Prostate gland (tissue), 2 donors: ENCODE measurements at regions not wholly inside any gene's neighbourhood (a gene's known extent, or its start where the extent isn't known, plus 50 kb on each side); places are given as distances from the start of the nearest gene placed in this dataset.

Experiments
- DNase-seq: peaks from one replicate; pipeline ENCODE4 v3.0.0-alpha.2; 2019; ENCODE audit warnings: low spot score
- H3K27ac ChIP-seq, 2 donors: fragments of 200-600 bp; sonication (generic); 2 replicates each; pipeline ENCODE4 v1.5.1; 2017 to 2019
- H3K27me3 ChIP-seq: fragments of 200-600 bp; sonication (generic); replicated peaks from 2 replicates; pipeline ENCODE4 v1.5.1; 2019; ENCODE audit not compliant: insufficient read depth
- H3K36me3 ChIP-seq, 2 donors: fragments of 200-600 bp; sonication (generic); 1 replicate in 1 of 2; 2 replicates in 1 of 2; pipeline versions ENCODE4 v1.5.1 to v1.8.1; 2017 to 2019
- H3K4me1 ChIP-seq: fragments of 200-600 bp; sonication (generic); replicated peaks from 2 replicates; pipeline ENCODE4 v1.5.1; 2019
- H3K4me3 ChIP-seq, 2 donors: fragments of 200-600 bp; sonication (generic); 2 replicates each; pipeline ENCODE4 v1.5.1; 2017 to 2019
- H3K9me3 ChIP-seq: fragments of 200-600 bp; sonication (generic); 2 replicates; pipeline ENCODE4 v1.5.1; 2017
- CTCF ChIP-seq, 4 experiments: fragments of 200-600 bp in 2 of 4; fragments of 450-650 bp in 2 of 4; sonication (generic) in 2 of 4; IDR thresholded peaks; 1 replicate in 3 of 4; 2 replicates in 1 of 4; pipeline ENCODE4 v1.5.1; 2016 to 2019; ENCODE audit warnings: antibody characterized with exemption in 4 of 4, mild to moderate bottlenecking in 2 of 4, moderate library complexity in 2 of 4
- POLR2A ChIP-seq: fragments of 450-650 bp; IDR thresholded peaks from one replicate; pipeline ENCODE4 v1.6.1; 2016; ENCODE audit warnings: antibody characterized with exemption, mild to moderate bottlenecking
- POLR2AphosphoS5 ChIP-seq: sonication (generic); formaldehyde crosslinking; IDR thresholded peaks from one replicate; pipeline ENCODE4 v1.6.1; 2017; ENCODE audit warnings: antibody characterized with exemption
- WGBS: methylation state at CpG from one replicate; pipeline ENCODE4 v1.1.5; 2018; 5-methylcytosine and 5-hydroxymethylcytosine counted together
- intact Hi-C: fragments of 100-400 bp; cut with DNase I; formaldehyde crosslinking; loops from one replicate; pipeline ENCODE4 v1.14.2; 2022

DNA sequence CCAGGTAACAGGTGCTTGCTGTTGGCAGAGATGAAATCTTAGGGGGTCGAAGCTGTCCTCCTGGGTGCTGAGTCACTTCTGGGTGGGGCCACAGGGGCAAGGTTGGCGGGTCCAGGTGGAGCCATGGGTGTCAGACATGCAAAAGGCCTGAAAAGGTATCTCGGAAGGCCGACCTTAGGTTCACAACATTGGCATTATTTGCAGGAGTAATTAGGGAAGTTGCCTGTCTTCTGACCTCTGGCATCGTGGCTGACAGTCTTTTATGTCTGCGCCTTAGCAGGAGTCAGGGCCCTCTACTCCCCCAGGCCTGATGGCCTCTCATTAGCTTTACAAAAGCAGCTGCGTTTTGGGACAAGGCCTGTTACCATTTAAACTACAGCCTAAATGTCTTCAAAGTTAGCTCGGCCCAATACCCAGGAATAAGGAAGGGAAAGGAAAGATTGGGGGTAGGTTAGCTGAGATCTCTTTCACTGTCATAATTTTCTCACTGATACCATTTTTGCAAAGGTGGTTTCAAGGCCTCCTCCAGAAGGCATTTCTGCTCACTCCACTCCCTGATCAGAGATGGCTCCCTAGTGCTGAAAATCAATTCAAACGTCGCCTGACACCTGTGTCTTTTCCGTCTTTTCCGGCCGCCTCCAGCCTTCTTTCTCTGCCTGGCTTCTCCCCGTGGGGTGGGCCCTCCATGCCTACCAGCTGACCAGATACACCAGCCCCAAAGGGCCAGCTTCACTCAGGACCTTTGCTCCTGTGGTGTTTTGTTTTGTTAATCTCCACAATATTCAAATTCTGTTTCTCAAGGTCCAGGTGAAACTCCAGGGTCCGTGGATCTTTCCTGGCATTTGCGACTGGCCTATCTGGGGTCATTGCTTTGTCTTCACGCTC, 90.8 kb downstream of the RHOB start:
- Histone ChIP-seq H3K4me1 (peaks cover 12% of the 10 kb centered on the region), H3K36me3 (no peaks in the 10 kb centered on the region), H3K27ac (peak overlapping the region; percentile 77 to 80), H3K4me3 (no peak overlapping the region), H3K27me3 (no peaks in the 10 kb centered on the region), H3K9me3 (no peaks in the 10 kb centered on the region)
- intact Hi-C loops: loop anchor here (5.0 kb wide), 1 partner anchor 40 kb away; no protein-coding TSS in a partner anchor
- TF ChIP-seq POLR2A (no peak), CTCF (IDR thresholded peaks at IDR 0.05) (no peak), POLR2AphosphoS5 (no peak)
- DNase-seq: no peak
- WGBS: 92% methylated on average over 17 of the region's 17 CpGs

GRCh38 chr2:20538308-20539132, 91.6 kb downstream of the RHOB start:
- peaks cover 12% of the 10 kb centered on the region for H3K4me1 ChIP-seq
- H3K36me3 ChIP-seq: no peaks in the 10 kb centered on the region
- 79% methylated on average over 8 of the region's 8 CpGs for WGBS
- TF ChIP-seq CTCF (IDR thresholded peaks at IDR 0.05) (no peak), POLR2A (no peak), POLR2AphosphoS5 (no peak)
- peak overlapping the region; percentile 77 to 80 for H3K27ac ChIP-seq
- no peaks in the 10 kb centered on the region for H3K27me3 ChIP-seq
- intact Hi-C loops: loop anchor here (5.0 kb wide), 1 partner anchor 39 kb away; no protein-coding TSS in a partner anchor
- H3K9me3 ChIP-seq: no peaks in the 10 kb centered on the region
- no peak for DNase-seq
- H3K4me3 ChIP-seq: no peak overlapping the region

DNA sequence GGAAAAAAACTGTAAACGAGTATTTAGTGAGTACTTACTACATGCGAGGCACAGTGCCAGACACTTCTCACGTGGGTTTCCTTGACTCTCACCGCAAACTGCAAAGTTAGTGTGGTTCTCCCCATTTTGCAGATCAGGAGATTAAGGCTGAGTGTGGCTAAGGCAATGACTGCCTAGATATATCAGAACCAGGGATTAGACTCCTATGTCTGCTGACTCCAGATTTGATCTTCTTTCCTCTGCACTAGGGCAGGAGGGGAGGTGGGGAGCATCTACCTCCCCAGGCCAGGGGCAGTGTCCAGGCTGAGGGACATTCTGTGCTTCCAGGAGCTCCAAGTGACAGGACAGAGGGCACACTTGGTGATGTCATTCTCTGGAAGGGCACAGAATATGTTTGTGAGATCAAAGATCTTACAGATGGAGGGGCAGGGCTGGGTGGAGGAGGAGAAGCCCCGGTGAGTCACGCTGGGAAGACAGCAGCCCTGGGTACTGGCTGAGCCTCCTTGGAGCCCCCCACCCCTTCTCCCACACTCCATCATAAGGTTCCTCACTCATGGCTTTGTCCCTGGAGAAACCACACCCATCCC, 92.4 kb downstream of the RHOB start:
- TF ChIP-seq POLR2A (no peak), POLR2AphosphoS5 (no peak), CTCF (IDR thresholded peaks at IDR 0.05) (no peak)
- no peaks in the 10 kb centered on the region for H3K9me3 ChIP-seq
- DNase-seq: no peak
- WGBS: 60% methylated on average over 6 of the region's 6 CpGs
- intact Hi-C loops: loop anchor here (5.0 kb wide), 1 partner anchor 38 kb away; no protein-coding TSS in a partner anchor
- H3K27me3 ChIP-seq: no peaks in the 10 kb centered on the region
- H3K4me3 ChIP-seq: no peak overlapping the region
- peaks cover 12% of the 10 kb centered on the region for H3K4me1 ChIP-seq
- peak overlapping the region; percentile 68 to 80 for H3K27ac ChIP-seq
- H3K36me3 ChIP-seq: no peaks in the 10 kb centered on the region

DNA sequence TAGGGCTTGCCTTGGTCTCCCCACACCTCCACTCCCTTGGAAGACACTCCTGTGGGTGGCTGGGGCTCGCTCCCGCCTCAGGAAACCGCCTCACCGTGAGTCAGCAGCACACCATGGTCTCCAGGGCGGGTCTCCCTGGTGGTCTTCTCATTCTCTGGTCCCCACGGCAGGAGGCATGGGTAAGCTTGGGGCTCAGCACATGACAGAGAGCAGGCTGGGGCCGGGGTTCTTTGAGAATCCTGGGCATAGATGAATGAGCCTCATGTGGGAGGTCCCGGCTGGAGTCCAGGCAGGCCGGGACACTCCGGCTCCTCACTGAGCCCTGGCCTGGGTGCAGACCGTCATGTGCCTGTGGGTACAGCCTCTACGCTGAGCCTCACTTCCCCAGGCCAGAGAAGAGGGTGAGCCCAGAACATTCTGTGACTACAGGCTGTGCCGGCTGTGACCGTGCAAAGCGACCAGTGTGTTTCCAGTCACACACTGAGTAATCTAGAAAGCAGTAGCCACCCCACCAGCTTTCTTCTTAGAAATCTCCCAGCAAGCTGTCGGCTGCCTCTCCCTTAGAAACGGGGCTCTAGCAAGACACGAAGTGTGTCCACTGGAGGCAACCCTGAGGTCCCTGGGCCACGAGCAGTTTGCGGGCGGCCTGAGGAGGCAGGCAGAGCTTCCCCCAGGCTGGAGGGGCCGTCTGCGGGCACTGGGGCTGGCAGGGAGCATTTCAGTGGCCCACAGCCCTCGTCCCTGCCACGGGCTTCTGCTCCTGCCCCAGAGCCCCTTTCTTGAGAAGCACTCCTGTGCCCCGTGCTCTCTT, 93.1 kb downstream of the RHOB start:
- 75% methylated on average over 22 of the region's 26 CpGs for WGBS
- intact Hi-C loops: loop anchor here (5.0 kb wide), 1 partner anchor 37 kb away; no protein-coding TSS in a partner anchor
- DNase-seq: no peak

More for the DNA sequence above, 93.1 kb downstream of the RHOB start:
- Histone ChIP-seq H3K4me1 (peaks cover 12% of the 10 kb centered on the region), H3K27me3 (no peaks in the 10 kb centered on the region), H3K9me3 (no peaks in the 10 kb centered on the region), H3K4me3 (no peak overlapping the region), H3K27ac (peak overlapping the region; percentile 68 to 80), H3K36me3 (no peaks in the 10 kb centered on the region)
- TF ChIP-seq CTCF (IDR thresholded peaks at IDR 0.05) (no peak), POLR2AphosphoS5 (peak; percentile 68)
